H9 (cell line): ENCODE measurements at regions not wholly inside any gene's neighbourhood (a gene's known extent, or its start where the extent isn't known, plus 50 kb on each side); places are given as distances from the start of the nearest gene placed in this dataset.

Experiments
- DNase-seq: peaks from one replicate; pipeline ENCODE4 v3.0.0-alpha.2; 2017
- H2AFZ ChIP-seq: one replicate; pipeline ENCODE4 v1.6.1; 2013; ENCODE audit warnings: mild to moderate bottlenecking, low read length, control low read depth, moderate library complexity
- H2AK5ac ChIP-seq: 2 replicates; pipeline ENCODE4 v1.6.1; 2013; ENCODE audit warnings: low read length, control low read depth, mixed read lengths; ENCODE audit not compliant: insufficient read length
- H2BK120ac ChIP-seq: one replicate; pipeline ENCODE4 v1.6.1; 2013; ENCODE audit warnings: low read depth, mild to moderate bottlenecking, low read length, control low read depth, inconsistent platforms; ENCODE audit not compliant: poor library complexity, severe bottlenecking
- H2BK12ac ChIP-seq: 2 replicates; pipeline ENCODE4 v1.6.1; 2013; ENCODE audit warnings: low read length, control low read depth, mixed read lengths, low read depth; ENCODE audit not compliant: insufficient read length
- H2BK15ac ChIP-seq: 2 replicates; pipeline ENCODE4 v1.6.1; 2013; ENCODE audit warnings: low read depth, low read length, control low read depth
- H2BK20ac ChIP-seq: one replicate; pipeline ENCODE4 v1.6.1; 2013; ENCODE audit warnings: low read depth, mild to moderate bottlenecking, low read length, control low read depth, inconsistent platforms; ENCODE audit not compliant: poor library complexity, severe bottlenecking
- H2BK5ac ChIP-seq: 2 replicates; pipeline ENCODE4 v1.6.1; 2013; ENCODE audit warnings: low read length, control low read depth, mixed read lengths; ENCODE audit not compliant: insufficient read length
- H3K14ac ChIP-seq: 2 replicates; pipeline ENCODE4 v1.6.1; 2013; ENCODE audit warnings: low read length, control low read depth; ENCODE audit not compliant: insufficient read depth
- H3K18ac ChIP-seq: 2 replicates; pipeline ENCODE4 v1.6.1; 2013; ENCODE audit warnings: low read depth, mild to moderate bottlenecking, mixed read lengths, low read length, control low read depth; ENCODE audit not compliant: insufficient read length
- H3K23ac ChIP-seq: 2 replicates; pipeline ENCODE4 v1.6.1; 2013; ENCODE audit warnings: low read length, control low read depth, mixed read lengths, low read depth; ENCODE audit not compliant: insufficient read length
- H3K23me2 ChIP-seq: 2 replicates; pipeline ENCODE4 v1.6.1; 2013; ENCODE audit warnings: low read depth, mild to moderate bottlenecking, mixed read lengths, low read length, control low read depth; ENCODE audit not compliant: insufficient read length, poor library complexity, severe bottlenecking
- H3K27ac ChIP-seq: 2 replicates; pipeline ENCODE4 v1.5.1; 2013; ENCODE audit warnings: low read length, control low read depth, mixed read lengths, low read depth; ENCODE audit not compliant: insufficient read length
- H3K27me3 ChIP-seq: 2 replicates; pipeline ENCODE4 v1.6.1; 2013; ENCODE audit warnings: low read length, control low read depth, inconsistent platforms; ENCODE audit not compliant: insufficient read depth
- H3K4ac ChIP-seq: 2 replicates; pipeline ENCODE4 v1.6.1; 2013; ENCODE audit warnings: low read depth, mild to moderate bottlenecking, control low read depth, inconsistent platforms, low read length, moderate library complexity
- H3K4me1 ChIP-seq: 2 replicates; pipeline ENCODE4 v1.6.1; 2013; ENCODE audit warnings: low read length, control low read depth, inconsistent platforms; ENCODE audit not compliant: insufficient read depth
- H3K4me2 ChIP-seq: 2 replicates; pipeline ENCODE4 v1.6.1; 2013; ENCODE audit warnings: low read length, control low read depth, mixed read lengths; ENCODE audit not compliant: insufficient read length, insufficient read depth
- H3K56ac ChIP-seq: 2 replicates; pipeline ENCODE4 v1.6.1; 2013; ENCODE audit warnings: low read depth, mild to moderate bottlenecking, mixed read lengths, low read length, control low read depth; ENCODE audit not compliant: insufficient read length
- H3K79me1 ChIP-seq: 2 replicates; pipeline ENCODE4 v1.6.1; 2013; ENCODE audit warnings: low read depth, mild to moderate bottlenecking, moderate library complexity, low read length, control low read depth, inconsistent platforms; ENCODE audit not compliant: insufficient read depth, poor library complexity, severe bottlenecking
- H3K79me2 ChIP-seq: 2 replicates; pipeline ENCODE4 v1.6.1; 2013; ENCODE audit warnings: low read length, control low read depth, inconsistent platforms; ENCODE audit not compliant: insufficient read depth
- H3K9ac ChIP-seq: 2 replicates; pipeline ENCODE4 v1.6.1; 2013; ENCODE audit warnings: low read length, control low read depth, mixed read lengths; ENCODE audit not compliant: insufficient read length; ENCODE audit errors: extremely low read depth
- H3K9me3 ChIP-seq: one replicate; pipeline ENCODE4 v1.6.1; 2013; ENCODE audit warnings: low read depth, low read length, inconsistent platforms; ENCODE audit not compliant: control insufficient read depth
- H3T11ph ChIP-seq: one replicate; pipeline ENCODE4 v1.6.1; 2013; ENCODE audit warnings: mild to moderate bottlenecking, low read length, control low read depth, inconsistent platforms
- H4K20me1 ChIP-seq: one replicate; pipeline ENCODE4 v1.6.1; 2013; ENCODE audit not compliant: control insufficient read depth, insufficient read length, insufficient read depth
- H4K5ac ChIP-seq: 2 replicates; pipeline ENCODE4 v1.6.1; 2013; ENCODE audit warnings: low read depth, mild to moderate bottlenecking, mixed read lengths, low read length, control low read depth; ENCODE audit not compliant: insufficient read length
- H4K8ac ChIP-seq: replicated peaks from 2 replicates; pipeline ENCODE4 v1.6.1; 2013; ENCODE audit warnings: low read length, control low read depth, mixed read lengths, low read depth; ENCODE audit not compliant: insufficient read length
- H4K91ac ChIP-seq: 2 replicates; pipeline ENCODE4 v1.6.1; 2013; ENCODE audit warnings: low read depth, mild to moderate bottlenecking, moderate library complexity, mixed read lengths, low read length, control low read depth; ENCODE audit not compliant: insufficient read length
- H3K27ac Mint-ChIP-seq, 3 experiments: 2 replicates in 2 of 3; 3 replicates in 1 of 3; pipeline ENCODE4 v1.8.0; 2020 to 2021; ENCODE audit warnings: mixed read lengths in 3 of 3, mild to moderate bottlenecking in 1 of 3, moderate library complexity in 1 of 3
- H3K27me3 Mint-ChIP-seq: 2 replicates; pipeline ENCODE4 v1.8.0; 2021; ENCODE audit warnings: low read depth, mild to moderate bottlenecking, moderate library complexity, mixed read lengths
- H3K36me3 Mint-ChIP-seq, 3 experiments: 2 replicates in 2 of 3; 3 replicates in 1 of 3; pipeline ENCODE4 v1.8.0; 2020 to 2021; ENCODE audit warnings: low read depth in 3 of 3, mixed read lengths in 3 of 3; ENCODE audit not compliant: insufficient read depth in 1 of 3
- H3K4me1 Mint-ChIP-seq, 2 experiments: 2 replicates each; pipeline ENCODE4 v1.8.0; 2020; ENCODE audit warnings: mixed read lengths in 2 of 2
- H3K4me3 Mint-ChIP-seq, 2 experiments: 2 replicates in 1 of 2; 3 replicates in 1 of 2; pipeline ENCODE4 v1.8.0; 2020 to 2021; ENCODE audit warnings: mild to moderate bottlenecking in 2 of 2, mixed read lengths in 2 of 2, moderate library complexity in 1 of 2
- H3K9me3 Mint-ChIP-seq, 2 experiments: 2 replicates in 1 of 2; 3 replicates in 1 of 2; pipeline ENCODE4 v1.8.0; 2020; ENCODE audit warnings: mild to moderate bottlenecking in 2 of 2, mixed read lengths in 2 of 2, moderate library complexity in 1 of 2
- WGBS: extraction: QIAGEN DNeasy Blood & Tissue Kit; methylation state at CpG from one replicate; pipeline ENCODE4 v1.1.7; 2013; ENCODE audit warnings: missing lambda C conversion rate, low lambda C conversion rate, mixed read lengths; ENCODE audit not compliant: insufficient read length; ENCODE audit errors: extremely low coverage; 5-methylcytosine and 5-hydroxymethylcytosine counted together
- TF ChIP-seq, protein P1 (sequence below): fragments of 200-600 bp; sonication (generic); conservative IDR thresholded peaks from 3 replicates; pipeline ENCODE4 v1.8.0; 2021; ENCODE audit warnings: antibody characterized with exemption, mild to moderate bottlenecking

- Mint-ChIP-seq H3K4me3 (no peak overlapping the region), H3K4me1 (peaks cover 4% of the 10 kb centered on the region in 2 experiments), H3K27me3 (peaks cover 7% of the 10 kb centered on the region), H3K36me3 (no peaks in the 10 kb centered on the region), H3K9me3 (no peaks in the 10 kb centered on the region), H3K27ac (no peak overlapping the region)
- WGBS: no CpG with 5 or more reads among the region's 6 CpGs
- Histone ChIP-seq H3K18ac (no peak overlapping the region), H2BK12ac (no peak overlapping the region), H3K9ac (no peak overlapping the region), H3K56ac (no peak overlapping the region), H2AK5ac (no peak overlapping the region), H2BK120ac (no peak overlapping the region), H3K14ac (no peak overlapping the region), H2BK5ac (no peak overlapping the region), H4K91ac (no peak overlapping the region), H2BK15ac (no peak overlapping the region), H2BK20ac (no peak overlapping the region), H3K79me1 (no peaks in the 10 kb centered on the region), H4K5ac (no peak overlapping the region), H3K9me3 (no peaks in the 10 kb centered on the region), H3K27me3 (no peaks in the 10 kb centered on the region), H3K79me2 (0 out of 2 replicates have a peak, but pooled peaks cover 2% of the 10 kb centered on the region), H3T11ph (no peak overlapping the region), H3K27ac (no peak overlapping the region), H4K20me1 (no peaks in the 10 kb centered on the region), H3K4me2 (no peak overlapping the region), H3K4ac (no peak overlapping the region), H3K23ac (no peak overlapping the region), H2AFZ (no peak overlapping the region), H3K4me1 (no peaks in the 10 kb centered on the region), H4K8ac (no peak overlapping the region), H3K23me2 (no peaks in the 10 kb centered on the region)
- TF ChIP-seq, protein P1, sequence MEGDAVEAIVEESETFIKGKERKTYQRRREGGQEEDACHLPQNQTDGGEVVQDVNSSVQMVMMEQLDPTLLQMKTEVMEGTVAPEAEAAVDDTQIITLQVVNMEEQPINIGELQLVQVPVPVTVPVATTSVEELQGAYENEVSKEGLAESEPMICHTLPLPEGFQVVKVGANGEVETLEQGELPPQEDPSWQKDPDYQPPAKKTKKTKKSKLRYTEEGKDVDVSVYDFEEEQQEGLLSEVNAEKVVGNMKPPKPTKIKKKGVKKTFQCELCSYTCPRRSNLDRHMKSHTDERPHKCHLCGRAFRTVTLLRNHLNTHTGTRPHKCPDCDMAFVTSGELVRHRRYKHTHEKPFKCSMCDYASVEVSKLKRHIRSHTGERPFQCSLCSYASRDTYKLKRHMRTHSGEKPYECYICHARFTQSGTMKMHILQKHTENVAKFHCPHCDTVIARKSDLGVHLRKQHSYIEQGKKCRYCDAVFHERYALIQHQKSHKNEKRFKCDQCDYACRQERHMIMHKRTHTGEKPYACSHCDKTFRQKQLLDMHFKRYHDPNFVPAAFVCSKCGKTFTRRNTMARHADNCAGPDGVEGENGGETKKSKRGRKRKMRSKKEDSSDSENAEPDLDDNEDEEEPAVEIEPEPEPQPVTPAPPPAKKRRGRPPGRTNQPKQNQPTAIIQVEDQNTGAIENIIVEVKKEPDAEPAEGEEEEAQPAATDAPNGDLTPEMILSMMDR: no peak
- DNase-seq: no peak
Measured at GRCh38 chr2:105569606-105570005, 170.8 kb upstream of the FHL2 start.
